HG02840 (cell line): ENCODE measurements at regions not wholly inside any gene's neighbourhood (a gene's known extent, or its start where the extent isn't known, plus 50 kb on each side); places are given as distances from the start of the nearest gene placed in this dataset.

ENCODE experiments used
- ATAC-seq: cut with Tn5 transposase; IDR thresholded peaks from one replicate; pipeline ENCODE4 v1.9.1; 2021; ENCODE audit warnings: mild to moderate bottlenecking, moderate library complexity, moderate number of reproducible peaks; ENCODE audit not compliant: unreplicated experiment, low FRiP score

DNA sequence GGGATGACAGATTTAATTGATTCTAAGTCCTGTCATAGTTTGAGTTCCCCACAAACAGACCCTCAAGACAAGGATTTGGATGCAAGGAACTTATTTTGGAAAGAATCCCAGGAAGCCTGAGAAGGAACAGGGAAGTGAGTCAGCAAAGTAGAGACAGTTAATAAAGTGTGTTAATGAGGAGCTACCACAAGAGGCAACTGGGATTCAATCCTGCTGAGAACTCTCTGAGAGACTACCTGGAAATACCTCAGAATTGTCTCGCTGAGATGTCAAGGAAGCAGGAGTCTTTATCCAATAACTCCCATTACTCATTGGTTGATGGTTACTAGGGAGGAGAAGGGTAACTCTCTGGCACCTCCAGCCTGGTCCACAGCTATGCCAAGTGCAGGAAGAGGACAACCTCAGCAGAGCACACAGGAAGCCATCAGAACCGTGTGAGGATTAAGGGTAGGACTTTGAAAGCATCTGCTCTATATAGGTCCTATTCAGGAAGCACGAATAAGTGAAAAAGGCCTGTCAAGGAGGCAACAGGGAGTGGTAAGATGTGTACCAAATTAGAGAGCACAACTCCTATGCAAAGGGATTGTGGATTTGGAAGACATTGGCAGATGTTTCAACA is 311.1 kb upstream of the KCNH8 start:
- no peak for ATAC-seq

DNA sequence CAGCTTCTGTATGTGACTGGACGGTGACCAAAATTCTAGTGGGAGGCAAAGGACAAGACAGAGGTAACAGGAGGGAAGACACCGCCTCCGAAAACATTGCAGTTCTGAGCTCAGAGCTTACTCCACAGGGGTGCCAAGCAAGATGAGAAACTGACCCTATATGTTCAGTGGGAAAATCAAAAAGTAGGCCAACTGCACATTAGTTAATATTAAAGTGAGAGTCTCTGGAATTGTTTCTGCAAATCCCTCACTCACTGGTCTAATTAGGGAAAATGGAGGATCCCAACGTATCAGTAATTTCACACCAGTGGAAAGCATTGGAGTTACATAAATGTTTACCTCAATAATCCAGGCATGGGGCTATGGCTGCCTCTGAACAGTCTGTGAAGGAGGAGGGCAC is 313.3 kb upstream of the KCNH8 start:
- ATAC-seq: no peak

DNA sequence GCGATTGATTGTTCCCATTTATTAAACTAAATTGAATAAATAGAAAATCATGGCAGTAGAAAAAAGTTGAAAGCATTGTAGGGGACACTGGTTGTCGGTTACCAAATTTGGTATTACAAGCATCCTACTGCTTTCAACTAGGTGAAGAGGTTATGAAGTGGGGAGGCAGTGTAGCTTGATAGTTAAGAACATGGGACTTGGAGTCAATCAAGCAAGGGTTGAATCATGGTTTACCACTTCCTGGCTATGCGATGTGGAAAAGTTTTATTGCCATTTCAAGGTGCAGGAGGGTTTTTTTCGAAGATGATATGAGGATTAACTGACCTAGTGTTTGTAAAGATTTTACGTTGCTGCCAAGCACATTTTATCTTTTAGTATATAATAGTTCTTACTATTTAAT is 318.2 kb upstream of the KCNH8 start:
- ATAC-seq: no peak

DNA sequence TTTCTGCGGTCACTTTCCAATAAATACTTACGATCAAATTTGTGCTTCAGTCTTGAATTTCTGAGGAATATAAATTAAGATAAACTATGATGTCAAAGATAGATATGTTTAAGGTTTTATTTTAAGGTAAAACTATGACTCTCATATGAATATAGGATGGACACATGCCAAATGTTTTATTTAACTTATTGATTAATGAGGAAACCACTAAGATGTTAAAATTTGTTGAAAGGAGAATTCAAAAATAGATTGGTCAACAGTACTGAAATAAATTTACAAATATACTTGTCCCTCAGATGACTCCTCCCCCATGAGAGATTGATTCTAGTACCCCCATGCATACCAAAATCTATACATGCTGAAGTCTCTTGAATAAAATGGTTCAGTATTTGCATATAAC is 319.7 kb upstream of the KCNH8 start:
- no peak for ATAC-seq

DNA sequence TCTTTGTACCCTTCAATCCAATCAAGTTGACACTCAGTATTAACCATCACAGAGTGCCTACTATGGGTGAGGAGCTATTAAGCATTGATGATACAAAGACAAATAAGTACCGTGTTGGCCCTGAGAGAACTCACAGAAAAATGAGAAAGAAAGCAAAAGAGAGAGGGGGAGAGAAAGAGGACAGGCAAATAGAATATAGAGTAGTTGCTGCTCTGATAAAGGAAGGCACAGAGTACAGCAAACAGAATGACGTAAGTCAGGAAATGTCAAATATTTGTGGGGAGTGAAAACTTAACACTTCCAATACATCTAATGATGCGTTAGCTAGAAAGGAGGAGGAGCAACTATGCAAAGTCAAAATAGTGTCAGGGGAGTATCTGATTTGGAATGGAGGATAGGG is 320.6 kb upstream of the KCNH8 start:
- ATAC-seq: no peak

DNA sequence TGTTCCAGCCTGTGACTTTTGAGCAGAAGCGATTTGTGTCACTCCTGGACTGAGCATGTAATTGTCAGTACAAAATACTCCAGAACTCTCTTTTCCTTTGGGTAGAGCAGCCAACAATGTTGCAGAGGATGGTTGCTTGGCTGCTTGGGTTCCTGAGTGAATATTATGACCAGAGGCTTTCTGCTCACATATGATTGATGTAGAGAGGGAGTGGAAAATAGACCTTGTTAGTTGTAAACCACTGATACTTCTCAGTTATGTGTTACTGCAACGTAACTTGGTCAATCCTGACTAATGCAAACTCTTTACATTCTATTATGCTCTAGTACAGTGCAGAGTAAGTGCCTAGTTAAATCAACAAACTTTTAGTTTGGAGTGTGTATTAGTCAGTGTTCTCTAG is 322.6 kb upstream of the KCNH8 start:
- ATAC-seq: no peak

DNA sequence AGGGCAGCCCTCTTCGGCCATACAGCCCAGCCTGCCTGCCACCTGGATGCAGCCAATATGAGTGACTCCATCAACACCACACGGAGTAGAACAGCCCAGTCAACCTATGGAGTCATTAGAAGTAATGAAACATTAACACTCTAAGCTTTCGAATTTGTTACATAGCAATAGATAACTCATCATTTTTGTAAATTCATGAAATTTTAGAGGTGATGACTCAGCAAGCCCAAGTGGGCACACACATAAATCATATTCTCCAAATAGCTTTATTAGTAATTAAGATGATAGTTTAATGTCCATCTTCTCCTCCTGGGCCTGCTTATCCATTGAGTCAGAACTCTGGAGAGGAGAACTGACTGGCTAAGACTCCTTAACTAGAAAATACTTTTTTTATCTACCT is 335.0 kb upstream of the KCNH8 start:
- no peak for ATAC-seq

DNA sequence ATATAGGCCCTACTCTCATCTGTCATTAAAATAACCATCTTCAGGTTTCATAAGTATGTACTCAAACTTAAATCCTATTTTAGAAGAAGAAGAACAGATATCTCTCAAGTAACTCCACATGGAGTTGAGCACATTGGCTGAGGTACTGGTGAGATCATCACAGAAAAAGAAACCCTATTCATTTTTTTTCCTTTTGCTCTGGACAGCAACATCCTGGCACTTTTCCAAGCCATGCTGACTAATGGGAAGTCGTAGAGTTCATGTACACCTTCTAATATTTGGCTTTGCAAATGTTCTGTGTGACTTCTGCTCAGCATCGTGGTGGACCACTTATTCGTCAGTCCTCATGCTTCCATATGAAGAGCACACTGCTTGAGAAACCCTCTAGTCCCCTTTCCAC is 336.0 kb upstream of the KCNH8 start:
- ATAC-seq: no peak

DNA sequence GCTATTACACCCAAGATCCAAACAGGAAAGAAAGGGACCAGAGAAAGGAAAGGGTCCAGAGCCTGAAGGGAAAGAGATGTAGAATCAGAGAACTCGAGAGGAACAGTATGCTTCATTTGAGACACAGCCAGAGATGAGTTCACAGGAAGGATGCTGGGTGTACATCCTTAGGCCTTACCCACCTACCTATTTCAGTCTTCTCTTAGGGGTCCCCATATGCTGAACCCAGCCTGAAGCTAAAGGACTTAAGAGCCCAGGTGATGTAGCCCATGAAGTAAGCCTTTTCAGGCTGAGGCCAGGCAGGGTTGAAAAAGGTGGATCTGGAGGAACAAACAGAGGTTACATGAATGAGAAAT is 338.0 kb upstream of the KCNH8 start:
- ATAC-seq: no peak

DNA sequence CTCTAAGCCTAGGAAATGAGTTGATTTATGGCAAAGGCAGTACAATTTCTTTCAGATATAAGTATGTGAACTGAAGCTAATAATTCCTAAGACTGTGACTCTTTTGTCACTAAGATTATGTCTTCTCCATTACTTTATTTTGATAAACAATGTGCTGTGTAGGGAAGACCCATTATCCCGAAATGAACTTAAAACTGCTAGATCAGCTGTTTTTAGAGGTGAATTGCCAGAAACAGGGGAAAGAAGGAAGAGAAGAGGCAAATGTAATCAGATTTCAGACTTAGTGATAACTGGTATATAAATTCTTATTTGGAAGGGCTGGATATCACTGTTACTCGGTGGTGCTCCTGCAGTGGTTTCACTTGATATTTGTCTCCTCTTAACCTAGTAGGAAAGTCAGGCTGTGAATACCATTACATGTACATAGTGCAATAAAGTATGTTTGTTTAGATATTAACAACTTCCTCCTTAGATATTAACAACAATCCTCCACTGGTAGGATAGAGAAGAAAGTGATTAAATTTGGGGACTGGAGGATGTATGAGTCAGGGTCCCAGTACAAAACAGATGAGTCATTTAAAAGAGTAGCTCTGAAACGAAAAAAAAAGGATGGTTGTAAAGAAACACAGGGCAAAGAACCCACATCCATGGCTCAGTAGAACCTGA is 338.5 kb upstream of the KCNH8 start:
- ATAC-seq: no peak

DNA sequence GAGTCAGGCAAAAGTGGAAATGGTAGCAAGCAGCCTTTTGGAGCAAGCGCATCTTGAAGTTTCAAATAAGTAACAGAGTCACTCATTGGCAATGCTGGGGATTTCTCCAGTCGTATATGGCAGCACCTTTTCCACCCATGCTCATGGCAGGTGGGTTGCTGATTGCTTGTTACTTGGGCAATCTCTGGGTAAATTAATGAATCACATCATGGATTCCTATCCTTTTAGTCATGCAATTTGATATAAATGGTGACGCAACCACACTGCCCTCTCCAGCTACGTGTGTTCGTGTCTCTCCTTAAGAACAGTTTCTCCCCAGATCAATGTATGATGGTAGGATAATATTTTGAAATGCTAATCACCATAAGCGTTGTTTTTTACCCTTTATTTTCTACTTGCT is 339.9 kb upstream of the KCNH8 start:
- no peak for ATAC-seq

DNA sequence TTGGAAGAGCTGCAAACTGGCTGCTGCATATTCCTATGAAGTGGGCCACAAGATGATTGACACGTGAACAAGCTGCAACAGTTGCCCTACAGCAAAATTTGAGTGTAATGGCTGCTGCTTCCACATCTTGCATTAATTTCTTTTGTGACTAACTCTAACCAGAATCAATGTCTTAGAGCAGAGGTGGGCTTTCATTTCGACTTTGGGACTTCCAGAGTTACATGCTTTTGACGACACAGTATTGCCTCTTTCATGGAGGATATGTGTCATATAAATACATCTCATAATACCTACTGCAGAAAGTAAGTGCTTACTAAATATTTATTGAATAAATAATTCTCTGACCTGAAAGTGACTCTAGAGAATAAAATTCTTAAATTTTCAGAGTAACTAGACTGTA is 340.7 kb upstream of the KCNH8 start:
- no peak for ATAC-seq

DNA sequence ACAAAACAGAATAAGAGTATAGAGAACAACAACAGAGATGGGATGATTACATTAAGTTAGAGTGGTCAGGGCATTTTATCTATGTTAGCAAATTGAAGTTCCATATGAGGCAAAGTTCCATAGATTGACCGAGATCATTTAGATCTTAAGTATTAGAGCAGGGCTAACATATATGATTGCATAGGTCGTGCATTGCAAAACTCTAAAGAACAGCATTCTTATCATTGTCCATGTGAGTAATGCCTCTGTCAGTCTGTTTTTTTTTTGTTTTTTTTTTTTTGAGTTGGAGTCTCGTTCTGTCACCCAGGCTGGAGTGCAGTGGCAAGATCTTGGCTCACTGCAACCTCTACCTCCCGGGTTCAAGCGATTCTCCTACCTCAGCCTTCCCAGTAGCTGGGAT is 341.7 kb upstream of the KCNH8 start:
- ATAC-seq: no peak

DNA sequence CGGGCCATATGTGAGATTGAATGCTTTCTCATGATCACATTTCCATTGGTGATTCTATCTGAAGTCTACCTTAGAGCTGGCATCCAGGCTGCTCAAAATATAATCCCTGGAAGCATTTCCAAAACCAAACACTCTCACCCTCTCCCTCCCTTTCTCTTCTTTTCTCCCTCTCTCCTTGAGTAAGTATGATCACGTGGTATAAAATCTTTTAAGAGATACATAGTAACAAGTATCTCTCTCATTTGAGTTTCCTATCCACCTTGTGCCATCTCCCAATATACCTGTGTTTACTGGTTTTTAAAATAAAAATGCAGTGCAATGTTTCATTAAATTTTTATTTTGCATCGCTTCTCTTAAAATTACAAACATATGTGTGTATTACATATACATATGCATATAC is 350.9 kb upstream of the KCNH8 start:
- no peak for ATAC-seq

DNA sequence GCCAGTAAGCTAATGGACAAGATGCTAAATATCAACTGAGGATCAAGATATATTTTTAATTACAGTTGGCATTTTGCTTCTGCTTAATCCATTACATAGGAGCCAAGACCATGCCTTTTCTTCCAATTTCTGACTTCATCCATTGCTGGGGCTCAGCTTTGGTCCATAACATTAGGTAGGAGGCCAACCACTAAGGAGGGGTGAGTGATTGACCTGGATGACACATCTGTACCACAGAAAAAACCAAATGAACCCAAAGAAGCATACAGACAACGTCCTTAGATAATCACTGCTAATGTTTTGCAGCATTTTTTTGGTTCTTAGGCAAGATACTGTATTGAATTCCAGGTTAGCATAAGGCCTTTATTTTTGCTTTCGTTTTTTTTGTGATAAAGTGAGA is 353.2 kb upstream of the KCNH8 start:
- ATAC-seq: no peak

DNA sequence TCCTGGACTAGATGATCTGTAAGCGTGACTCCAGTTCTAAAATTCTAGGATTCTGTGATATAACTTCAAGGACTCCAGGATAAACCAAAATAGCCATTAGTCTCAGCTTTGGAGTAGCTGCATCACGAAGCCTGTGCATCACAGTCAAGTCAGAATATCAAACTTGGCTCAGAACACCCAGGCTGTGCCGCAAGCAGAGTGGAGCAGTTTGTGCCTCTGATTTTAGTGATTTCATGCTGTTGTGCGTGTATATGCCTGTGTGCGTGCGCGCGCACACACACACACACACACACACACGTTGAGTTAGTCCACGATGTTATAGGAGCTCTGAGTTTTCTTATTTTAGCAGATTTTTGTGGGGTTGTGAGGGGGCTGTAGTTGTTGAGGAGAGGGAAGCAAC is 356.6 kb upstream of the KCNH8 start:
- no peak for ATAC-seq

DNA sequence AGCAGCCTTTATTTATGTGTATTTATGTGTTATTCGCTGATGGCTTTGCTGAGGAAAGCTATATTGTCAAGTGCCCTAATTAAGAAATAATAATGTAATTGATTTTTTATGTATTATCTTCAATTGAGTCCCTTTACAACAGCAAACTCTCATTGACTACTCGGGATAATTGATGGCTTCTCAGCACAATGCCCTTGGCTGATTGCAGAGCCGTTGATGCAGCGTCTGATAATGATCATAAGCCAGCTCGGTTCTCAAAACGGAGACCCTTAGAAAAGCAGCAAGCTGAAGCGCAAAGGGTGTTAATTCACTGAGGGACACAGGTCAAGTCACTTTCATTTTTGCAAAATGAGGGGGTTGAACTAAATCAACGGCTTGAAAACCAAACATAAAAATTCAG is 357.1 kb upstream of the KCNH8 start:
- ATAC-seq: no peak

DNA sequence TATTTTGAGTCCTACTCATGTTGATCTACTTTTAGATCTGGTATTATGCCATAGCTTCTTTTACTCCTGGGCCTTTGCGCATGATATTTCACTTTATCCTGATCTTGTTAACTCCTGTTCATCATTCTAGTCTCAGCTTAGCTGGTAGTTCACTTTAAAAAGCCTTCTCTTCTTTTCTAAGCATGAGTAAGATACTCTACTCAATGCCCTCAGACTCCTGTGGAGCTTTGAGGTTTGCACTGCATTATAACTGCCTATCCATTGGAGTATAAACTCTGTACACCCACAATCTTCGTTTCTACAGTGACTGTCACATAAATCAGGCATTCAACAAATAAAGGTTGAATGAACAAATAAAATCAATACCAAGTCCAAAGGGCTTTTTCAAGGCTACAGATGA is 357.9 kb upstream of the KCNH8 start:
- no peak for ATAC-seq

DNA sequence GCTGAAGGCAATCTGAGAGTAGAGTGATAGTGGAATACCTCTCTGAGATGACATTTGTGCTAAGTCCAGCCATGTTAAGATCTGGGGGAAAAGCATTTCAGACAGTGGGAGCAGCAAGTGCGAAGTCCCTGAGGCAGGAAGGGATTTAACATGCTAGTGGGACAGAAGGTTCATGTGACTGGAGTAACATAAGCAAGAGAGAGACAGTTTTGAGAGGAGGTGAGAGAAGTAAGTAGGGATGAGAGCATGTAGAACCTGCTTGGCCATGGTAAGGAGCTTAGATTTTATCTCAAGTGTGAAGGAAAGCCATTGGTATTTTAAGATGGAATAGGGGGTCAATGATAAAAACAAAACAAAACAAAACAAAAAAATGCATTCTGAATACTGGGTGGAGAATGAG is 358.6 kb upstream of the KCNH8 start:
- no peak for ATAC-seq

DNA sequence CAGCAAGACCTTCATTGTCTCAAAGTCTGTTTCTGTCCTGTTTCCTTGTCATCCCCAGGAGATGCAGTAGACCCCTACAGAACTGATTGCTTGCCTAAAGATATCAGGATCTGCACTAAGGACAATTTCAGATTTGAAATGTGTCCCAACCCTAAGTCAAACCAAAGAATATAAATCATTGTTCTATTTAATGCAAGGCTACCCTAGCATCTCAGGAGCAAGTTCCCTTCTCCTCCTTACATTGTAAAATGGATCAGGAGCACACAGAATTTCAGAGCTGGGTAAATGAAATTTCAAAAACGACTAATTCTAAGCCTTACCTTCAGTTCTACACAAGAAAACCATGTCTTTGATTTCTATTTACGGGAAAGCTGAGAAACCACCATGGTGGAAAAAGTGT is 360.9 kb upstream of the KCNH8 start:
- no peak for ATAC-seq

DNA sequence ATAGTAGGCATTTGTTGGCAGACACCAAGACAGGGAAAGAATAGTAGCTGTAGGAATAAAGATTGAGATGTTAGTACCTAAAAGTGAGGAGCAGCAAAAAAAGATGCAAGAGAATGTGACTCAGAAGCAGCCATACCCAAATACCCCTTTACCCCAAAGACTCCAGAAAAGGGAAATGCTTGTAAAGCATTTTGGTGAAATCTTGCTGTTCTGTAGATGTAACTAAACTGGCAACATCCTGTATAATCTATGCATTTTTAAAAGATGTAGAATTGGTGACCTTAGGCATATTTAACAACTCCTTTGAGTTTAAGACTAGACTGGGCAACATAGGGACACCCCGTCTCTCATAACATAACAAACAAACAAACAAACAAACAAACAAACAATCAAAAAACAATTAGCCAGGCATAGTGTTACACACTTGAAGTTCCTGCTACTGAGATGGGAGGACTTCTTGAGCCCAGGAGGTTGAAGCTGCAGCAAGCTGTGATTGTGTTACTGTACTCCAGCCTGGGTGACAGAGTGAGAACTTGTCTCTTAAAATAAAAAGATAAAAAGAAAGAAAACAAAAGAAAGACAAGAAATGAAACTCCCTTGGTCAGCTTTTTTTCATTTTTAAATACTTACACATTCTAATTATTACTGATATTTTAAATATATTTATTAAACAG is 361.5 kb upstream of the KCNH8 start:
- no peak for ATAC-seq

DNA sequence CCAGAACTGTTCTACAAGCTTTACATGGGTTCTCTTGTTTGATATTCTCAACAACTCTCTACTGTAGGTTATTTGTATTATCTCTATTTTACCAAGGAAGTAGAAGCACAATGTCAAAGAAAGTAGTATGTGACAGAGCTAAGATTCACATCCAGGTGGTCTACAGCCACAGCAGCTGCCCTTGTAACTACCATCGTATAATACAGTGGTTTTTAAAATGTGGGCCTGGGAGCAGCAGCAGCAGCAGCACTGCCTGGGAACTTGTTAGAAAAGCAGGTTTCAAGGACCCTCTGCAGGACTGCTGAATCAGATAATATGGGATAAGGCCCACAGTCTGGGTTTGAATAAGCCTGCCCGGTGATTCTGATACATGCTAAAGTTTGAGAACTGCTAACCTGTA is 357.1 kb upstream of the SATB1 start:
- ATAC-seq: no peak
